Smooth muscle cell (in vitro differentiated cells): ENCODE measurements at regions not wholly inside any gene's neighbourhood (a gene's known extent, or its start where the extent isn't known, plus 50 kb on each side); places are given as distances from the start of the nearest gene placed in this dataset.

Experiments used
- DNase-seq: peaks from one replicate; lab custom pipeline; 2025; ENCODE audit not compliant: unreplicated experiment; lab: John Stamatoyannopoulos, UW
- H2AFZ ChIP-seq: fragments of 200-600 bp; sonication (generic); 2 replicates; pipeline ENCODE4 v1.6.0; 2016; ENCODE audit warnings: antibody characterized with exemption, low read depth, mild to moderate bottlenecking
- H3F3A ChIP-seq: fragments of 200-600 bp; sonication (generic); 2 replicates; pipeline ENCODE4 v1.6.0; 2017; ENCODE audit warnings: antibody characterized with exemption, low read depth
- H3K27ac ChIP-seq: fragments of 200-600 bp; sonication (generic); 2 replicates; pipeline ENCODE4 v1.5.1; 2016; ENCODE audit warnings: low read depth, mild to moderate bottlenecking
- H3K27me3 ChIP-seq: fragments of 200-600 bp; sonication (generic); 2 replicates; pipeline ENCODE4 v1.6.1; 2016; ENCODE audit warnings: low read depth, mild to moderate bottlenecking
- H3K36me3 ChIP-seq: fragments of 200-600 bp; sonication (generic); 2 replicates; pipeline ENCODE4 v1.5.1; 2016; ENCODE audit warnings: low read depth
- H3K4me1 ChIP-seq: fragments of 200-600 bp; sonication (generic); 2 replicates; pipeline ENCODE4 v1.5.1; 2016; ENCODE audit warnings: low read depth
- H3K4me2 ChIP-seq: fragments of 200-600 bp; sonication (generic); 2 replicates; pipeline ENCODE4 v1.6.0; 2016; ENCODE audit warnings: mild to moderate bottlenecking
- H3K4me3 ChIP-seq: fragments of 200-600 bp; sonication (generic); 2 replicates; pipeline ENCODE4 v1.5.1; 2016; ENCODE audit warnings: mild to moderate bottlenecking
- H3K79me2 ChIP-seq: fragments of 200-600 bp; sonication (generic); 2 replicates; pipeline ENCODE4 v1.6.0; 2016; ENCODE audit warnings: low read depth, mild to moderate bottlenecking
- H3K9ac ChIP-seq: fragments of 200-600 bp; sonication (generic); 2 replicates; pipeline ENCODE4 v1.6.0; 2016; ENCODE audit warnings: low read depth
- H3K9me3 ChIP-seq: fragments of 200-600 bp; sonication (generic); replicated peaks from 2 replicates; pipeline ENCODE4 v1.5.1; 2016; ENCODE audit warnings: low read depth
- H4K20me1 ChIP-seq: fragments of 200-600 bp; sonication (generic); 2 replicates; pipeline ENCODE4 v1.6.0; 2016; ENCODE audit warnings: low read depth
- WGBS: methylation state at CpG from one replicate; pipeline ENCODE4 v1.1.7; 2016; ENCODE audit warnings: low lambda C conversion rate; 5-methylcytosine and 5-hydroxymethylcytosine counted together
- TF ChIP-seq, protein P1 (sequence below): fragments of 200-600 bp; sonication (generic); IDR thresholded peaks from 2 replicates; pipeline ENCODE4 v1.5.1; 2017; ENCODE audit warnings: borderline replicate concordance, mild to moderate bottlenecking, antibody characterized with exemption; ENCODE audit not compliant: insufficient read depth, poor library complexity, severe bottlenecking

DNA sequence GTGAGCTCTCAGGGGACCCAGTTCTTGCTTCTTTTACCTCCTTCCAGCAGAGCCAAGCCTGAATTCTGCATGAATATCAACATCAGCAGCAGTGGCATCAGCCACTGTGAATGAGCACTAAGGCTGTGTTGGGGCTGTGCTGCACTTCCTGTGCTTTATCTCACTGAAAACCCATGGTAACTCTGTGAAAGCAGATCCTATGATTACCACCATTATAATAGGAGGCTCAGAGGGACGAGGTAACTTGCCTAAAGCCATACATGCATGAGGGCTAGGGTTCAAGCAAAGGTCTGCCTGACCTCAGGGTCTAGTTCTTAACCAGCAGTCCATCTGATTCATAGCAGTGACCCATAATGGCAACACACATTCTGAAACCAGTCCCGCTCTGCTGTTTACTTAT, 60.5 kb upstream of the RAPGEF1 start:
- no peaks in the 10 kb centered on the region for H3F3A ChIP-seq
- WGBS = 51% methylated on average over 2 of the region's 2 CpGs
- H3K36me3 ChIP-seq = no peaks in the 10 kb centered on the region
- no peak overlapping the region for H3K27ac ChIP-seq
- no peak overlapping the region for H3K4me2 ChIP-seq
- peaks cover 3% of the 10 kb centered on the region for H3K4me1 ChIP-seq
- no peaks in the 10 kb centered on the region for H3K79me2 ChIP-seq
- no peaks in the 10 kb centered on the region for H4K20me1 ChIP-seq
- no peaks in the 10 kb centered on the region for H3K9me3 ChIP-seq
- no peak overlapping the region for H3K9ac ChIP-seq
- no peak overlapping the region for H2AFZ ChIP-seq
- H3K27me3 ChIP-seq = no peaks in the 10 kb centered on the region
- TF ChIP-seq, protein P1, sequence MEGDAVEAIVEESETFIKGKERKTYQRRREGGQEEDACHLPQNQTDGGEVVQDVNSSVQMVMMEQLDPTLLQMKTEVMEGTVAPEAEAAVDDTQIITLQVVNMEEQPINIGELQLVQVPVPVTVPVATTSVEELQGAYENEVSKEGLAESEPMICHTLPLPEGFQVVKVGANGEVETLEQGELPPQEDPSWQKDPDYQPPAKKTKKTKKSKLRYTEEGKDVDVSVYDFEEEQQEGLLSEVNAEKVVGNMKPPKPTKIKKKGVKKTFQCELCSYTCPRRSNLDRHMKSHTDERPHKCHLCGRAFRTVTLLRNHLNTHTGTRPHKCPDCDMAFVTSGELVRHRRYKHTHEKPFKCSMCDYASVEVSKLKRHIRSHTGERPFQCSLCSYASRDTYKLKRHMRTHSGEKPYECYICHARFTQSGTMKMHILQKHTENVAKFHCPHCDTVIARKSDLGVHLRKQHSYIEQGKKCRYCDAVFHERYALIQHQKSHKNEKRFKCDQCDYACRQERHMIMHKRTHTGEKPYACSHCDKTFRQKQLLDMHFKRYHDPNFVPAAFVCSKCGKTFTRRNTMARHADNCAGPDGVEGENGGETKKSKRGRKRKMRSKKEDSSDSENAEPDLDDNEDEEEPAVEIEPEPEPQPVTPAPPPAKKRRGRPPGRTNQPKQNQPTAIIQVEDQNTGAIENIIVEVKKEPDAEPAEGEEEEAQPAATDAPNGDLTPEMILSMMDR = no peak
- no peak overlapping the region for H3K4me3 ChIP-seq
- no peak for DNase-seq

GRCh38 chr9:131799177-131799823, 59.4 kb upstream of the RAPGEF1 start:
- no peak overlapping the region for H3K27ac ChIP-seq
- H4K20me1 ChIP-seq = no peaks in the 10 kb centered on the region
- no peaks in the 10 kb centered on the region for H3F3A ChIP-seq
- peak; percentile 19 for DNase-seq
- no peak overlapping the region for H2AFZ ChIP-seq
- TF ChIP-seq, protein P1 = no peak
- H3K4me3 ChIP-seq = no peak overlapping the region
- H3K9ac ChIP-seq = no peak overlapping the region
- WGBS = 51% methylated on average over 8 of the region's 8 CpGs
- H3K79me2 ChIP-seq = no peaks in the 10 kb centered on the region
- no peaks in the 10 kb centered on the region for H3K36me3 ChIP-seq
- H3K27me3 ChIP-seq = no peaks in the 10 kb centered on the region
- H3K4me2 ChIP-seq = no peak overlapping the region
- peaks cover 3% of the 10 kb centered on the region for H3K4me1 ChIP-seq
- no peaks in the 10 kb centered on the region for H3K9me3 ChIP-seq

DNA sequence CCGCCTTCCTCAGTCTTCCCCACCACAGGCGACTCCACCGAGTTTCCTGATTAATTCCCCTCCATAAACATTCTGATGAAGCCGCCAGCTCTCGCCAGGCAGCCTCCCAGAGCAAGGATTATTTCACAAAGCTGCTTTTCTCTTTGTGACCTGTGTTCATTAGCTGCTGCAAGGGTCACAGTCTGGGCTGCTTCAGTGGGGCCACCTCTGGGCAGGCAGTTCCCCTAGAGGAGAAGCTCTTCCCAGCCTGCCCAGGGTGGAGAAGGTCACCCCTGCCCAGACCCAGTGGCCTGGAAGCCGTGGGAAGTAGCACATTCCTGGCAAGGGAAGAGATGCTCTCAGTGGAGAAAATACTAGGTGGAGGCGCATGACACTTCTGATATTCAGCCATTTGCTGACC, 58.4 kb upstream of the RAPGEF1 start:
- H3K4me2 ChIP-seq = no peak overlapping the region
- H3K36me3 ChIP-seq = no peaks in the 10 kb centered on the region
- H3K9ac ChIP-seq = no peak overlapping the region
- peaks cover 2% of the 10 kb centered on the region for H3K27me3 ChIP-seq
- H3K4me1 ChIP-seq = peaks cover 3% of the 10 kb centered on the region
- DNase-seq = no peak
- WGBS = 62% methylated on average over 7 of the region's 7 CpGs
- no peaks in the 10 kb centered on the region for H3F3A ChIP-seq
- H2AFZ ChIP-seq = no peak overlapping the region
- H3K79me2 ChIP-seq = no peaks in the 10 kb centered on the region
- no peak overlapping the region for H3K4me3 ChIP-seq
- TF ChIP-seq, protein P1 = no peak
- no peaks in the 10 kb centered on the region for H3K9me3 ChIP-seq
- no peak overlapping the region for H3K27ac ChIP-seq
- H4K20me1 ChIP-seq = no peaks in the 10 kb centered on the region

GRCh38 chr9:131794393-131794792, 54.5 kb upstream of the RAPGEF1 start:
- TF ChIP-seq, protein P1 = no peak
- Histone ChIP-seq H3K4me2 (no peak overlapping the region), H4K20me1 (no peaks in the 10 kb centered on the region), H3K4me3 (no peak overlapping the region), H3K27me3 (peaks cover 2% of the 10 kb centered on the region), H3K9me3 (no peaks in the 10 kb centered on the region), H2AFZ (no peak overlapping the region), H3K4me1 (peaks cover 3% of the 10 kb centered on the region), H3K79me2 (no peaks in the 10 kb centered on the region), H3K27ac (no peak overlapping the region), H3F3A (no peaks in the 10 kb centered on the region), H3K9ac (no peak overlapping the region), H3K36me3 (no peaks in the 10 kb centered on the region)
- 60% methylated on average over 15 of the region's 15 CpGs for WGBS
- DNase-seq = no peak
